ENCODE measurements at regions not wholly inside any gene's neighbourhood (a gene's known extent, or its start where the extent isn't known, plus 50 kb on each side); places are given as distances from the start of the nearest gene placed in this dataset.
A peak's percentile ranks its signal among the peaks of the same experiment; 100 is the strongest.

DNA sequence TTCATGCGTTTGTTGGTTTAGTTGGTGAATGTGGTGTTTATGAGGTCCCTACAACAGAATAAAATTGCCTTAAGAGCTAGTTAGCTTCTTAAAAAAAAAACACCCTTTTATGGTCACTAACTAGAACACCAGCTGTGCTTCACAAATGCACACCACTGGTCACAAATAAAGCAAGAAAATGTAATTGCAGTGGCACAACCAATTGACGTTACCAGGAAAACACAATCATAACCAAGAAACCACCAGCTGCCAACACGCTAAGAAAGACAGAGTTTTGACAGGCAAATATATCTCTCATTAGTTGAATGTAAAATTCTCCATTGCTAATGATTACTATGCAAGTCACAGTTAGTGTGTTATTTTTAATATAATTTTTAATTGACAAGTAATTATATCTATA is 389.9 kb downstream of the ADAMTS20 start:
- in situ Hi-C loops (cut with MboI) (no loop called here), intact Hi-C loops (cut with micrococcal nuclease; ENCODE audit: unreplicated experiment) (no loop called here)

More for the DNA sequence above, 389.9 kb downstream of the ADAMTS20 start:
- WGBS (ENCODE audit: insufficient coverage, insufficient replicate concordance, low lambda C conversion rate, missing lambda C conversion rate): 0% methylated on average over 3 of the region's 3 CpGs
- CTCF ChIA-PET: no interaction called here
- H3K9ac ChIP-seq (ENCODE audit: control insufficient read depth, insufficient read depth, low read length): no peak overlapping the region
- no peak overlapping the region for H3K4me2 ChIP-seq (ENCODE audit: control insufficient read depth, insufficient read depth)
- H3K9me3 ChIP-seq (replicated peaks; ENCODE audit: control insufficient read depth, insufficient read depth, low read length): no peaks in the 10 kb centered on the region
- TF ChIP-seq, protein P1, sequence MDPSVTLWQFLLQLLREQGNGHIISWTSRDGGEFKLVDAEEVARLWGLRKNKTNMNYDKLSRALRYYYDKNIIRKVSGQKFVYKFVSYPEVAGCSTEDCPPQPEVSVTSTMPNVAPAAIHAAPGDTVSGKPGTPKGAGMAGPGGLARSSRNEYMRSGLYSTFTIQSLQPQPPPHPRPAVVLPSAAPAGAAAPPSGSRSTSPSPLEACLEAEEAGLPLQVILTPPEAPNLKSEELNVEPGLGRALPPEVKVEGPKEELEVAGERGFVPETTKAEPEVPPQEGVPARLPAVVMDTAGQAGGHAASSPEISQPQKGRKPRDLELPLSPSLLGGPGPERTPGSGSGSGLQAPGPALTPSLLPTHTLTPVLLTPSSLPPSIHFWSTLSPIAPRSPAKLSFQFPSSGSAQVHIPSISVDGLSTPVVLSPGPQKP (IDR thresholded peaks at IDR 0.05; ENCODE audit: low read depth, low read length): no peak
- TF ChIP-seq SMC3 (IDR thresholded peaks at IDR 0.05; ENCODE audit: borderline replicate concordance, low read length): no peak
- no peak for TF ChIP-seq NFYA (IDR thresholded peaks at IDR 0.05; ENCODE audit: borderline replicate concordance, low read depth, low read length)
- TF ChIP-seq SUZ12 (IDR thresholded peaks at IDR 0.05; ENCODE audit: unreplicated experiment): no peak
- TF ChIP-seq, protein P2, sequence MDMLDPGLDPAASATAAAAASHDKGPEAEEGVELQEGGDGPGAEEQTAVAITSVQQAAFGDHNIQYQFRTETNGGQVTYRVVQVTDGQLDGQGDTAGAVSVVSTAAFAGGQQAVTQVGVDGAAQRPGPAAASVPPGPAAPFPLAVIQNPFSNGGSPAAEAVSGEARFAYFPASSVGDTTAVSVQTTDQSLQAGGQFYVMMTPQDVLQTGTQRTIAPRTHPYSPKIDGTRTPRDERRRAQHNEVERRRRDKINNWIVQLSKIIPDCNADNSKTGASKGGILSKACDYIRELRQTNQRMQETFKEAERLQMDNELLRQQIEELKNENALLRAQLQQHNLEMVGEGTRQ (IDR thresholded peaks at IDR 0.05; ENCODE audit: borderline replicate concordance, low read depth, low read length): no peak
- TF ChIP-seq, protein P3, sequence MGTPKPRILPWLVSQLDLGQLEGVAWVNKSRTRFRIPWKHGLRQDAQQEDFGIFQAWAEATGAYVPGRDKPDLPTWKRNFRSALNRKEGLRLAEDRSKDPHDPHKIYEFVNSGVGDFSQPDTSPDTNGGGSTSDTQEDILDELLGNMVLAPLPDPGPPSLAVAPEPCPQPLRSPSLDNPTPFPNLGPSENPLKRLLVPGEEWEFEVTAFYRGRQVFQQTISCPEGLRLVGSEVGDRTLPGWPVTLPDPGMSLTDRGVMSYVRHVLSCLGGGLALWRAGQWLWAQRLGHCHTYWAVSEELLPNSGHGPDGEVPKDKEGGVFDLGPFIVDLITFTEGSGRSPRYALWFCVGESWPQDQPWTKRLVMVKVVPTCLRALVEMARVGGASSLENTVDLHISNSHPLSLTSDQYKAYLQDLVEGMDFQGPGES (IDR thresholded peaks at IDR 0.05): no peak
- TF ChIP-seq SRF (IDR thresholded peaks at IDR 0.05; ENCODE audit: low read depth in 2 of 2, low read length in 2 of 2): no peak
- TF ChIP-seq MTA3 (IDR thresholded peaks at IDR 0.05; ENCODE audit: borderline replicate concordance, low read length): no peak
- no peak for TF ChIP-seq SMAD5 (IDR thresholded peaks at IDR 0.05; ENCODE audit: low read depth)
- TF ChIP-seq NFXL1 (IDR thresholded peaks at IDR 0.05; ENCODE audit: borderline replicate concordance): no peak
- TF ChIP-seq BCL11A (IDR thresholded peaks at IDR 0.05; ENCODE audit: low read depth, low read length): no peak
- TF ChIP-seq, protein P4, sequence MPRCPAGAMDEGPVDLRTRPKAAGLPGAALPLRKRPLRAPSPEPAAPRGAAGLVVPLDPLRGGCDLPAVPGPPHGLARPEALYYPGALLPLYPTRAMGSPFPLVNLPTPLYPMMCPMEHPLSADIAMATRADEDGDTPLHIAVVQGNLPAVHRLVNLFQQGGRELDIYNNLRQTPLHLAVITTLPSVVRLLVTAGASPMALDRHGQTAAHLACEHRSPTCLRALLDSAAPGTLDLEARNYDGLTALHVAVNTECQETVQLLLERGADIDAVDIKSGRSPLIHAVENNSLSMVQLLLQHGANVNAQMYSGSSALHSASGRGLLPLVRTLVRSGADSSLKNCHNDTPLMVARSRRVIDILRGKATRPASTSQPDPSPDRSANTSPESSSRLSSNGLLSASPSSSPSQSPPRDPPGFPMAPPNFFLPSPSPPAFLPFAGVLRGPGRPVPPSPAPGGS (IDR thresholded peaks at IDR 0.05; ENCODE audit: borderline replicate concordance, insufficient read depth, low read depth, low read length, poor library complexity, severe bottlenecking): no peak
- no peak for TF ChIP-seq KDM1A (IDR thresholded peaks at IDR 0.05; ENCODE audit: borderline replicate concordance)
- TF ChIP-seq SMARCA5 (IDR thresholded peaks at IDR 0.05): no peak
- no peak for TF ChIP-seq ZNF207 (IDR thresholded peaks at IDR 0.05; ENCODE audit: borderline replicate concordance)
- no peak for TF ChIP-seq NFIC (IDR thresholded peaks at IDR 0.05; ENCODE audit: low read depth, low read length)
- H3K27me3 ChIP-seq (replicated peaks in 1 of 2; ENCODE audit: control insufficient read depth in 2 of 2, insufficient read depth in 2 of 2, low read length in 1 of 2): no peaks in the 10 kb centered on the region
- H4K20me1 ChIP-seq (ENCODE audit: control insufficient read depth, insufficient read depth): no peaks in the 10 kb centered on the region; the same call in 1 of the 2 replicates
- no peak overlapping the region for H2AFZ ChIP-seq (ENCODE audit: control insufficient read depth, low read depth, low read length)
- DNase-seq (ENCODE audit: low read depth, low spot score) (no peak), FAIRE-seq (no peak), ATAC-seq (peak; percentile 51)
- SMC1A ChIA-PET (ENCODE audit: uncharacterized antibody, unreplicated experiment): interaction anchor here (1.0 kb wide), 2 partner anchors 11 to 51 kb away, joined by 3 read pairs; no protein-coding TSS in a partner anchor
- H3K36me3 ChIP-seq (ENCODE audit: control insufficient read depth in 2 of 2, insufficient read depth in 2 of 2, low read length in 1 of 2): no peaks in the 10 kb centered on the region
- H3K79me2 ChIP-seq (ENCODE audit: control insufficient read depth, insufficient read depth, low read length): no peaks in the 10 kb centered on the region
- RAD21 ChIA-PET (ENCODE audit: unreplicated experiment): no interaction called here
- POLR2A ChIA-PET: no interaction called here
- BruUV-seq (replicated peaks): no TSS peak
- H3K4me1 ChIP-seq (ENCODE audit: control insufficient read depth, insufficient read depth, low read length): no peaks in the 10 kb centered on the region
- H3K4me3 ChIP-seq: no peak overlapping the region
- no peak overlapping the region for H3K27ac ChIP-seq (ENCODE audit: control insufficient read depth, insufficient read depth)

All from GM12878 (cell line).